ENCODE measurements at regions not wholly inside any gene's neighbourhood (a gene's known extent, or its start where the extent isn't known, plus 50 kb on each side); places are given as distances from the start of the nearest gene placed in this dataset.
"Not testable (repeated sequence)": the region's sequence is repeated elsewhere in the genome, so short reads cannot be mapped to it uniquely, and the experiment has no call there.

DNA sequence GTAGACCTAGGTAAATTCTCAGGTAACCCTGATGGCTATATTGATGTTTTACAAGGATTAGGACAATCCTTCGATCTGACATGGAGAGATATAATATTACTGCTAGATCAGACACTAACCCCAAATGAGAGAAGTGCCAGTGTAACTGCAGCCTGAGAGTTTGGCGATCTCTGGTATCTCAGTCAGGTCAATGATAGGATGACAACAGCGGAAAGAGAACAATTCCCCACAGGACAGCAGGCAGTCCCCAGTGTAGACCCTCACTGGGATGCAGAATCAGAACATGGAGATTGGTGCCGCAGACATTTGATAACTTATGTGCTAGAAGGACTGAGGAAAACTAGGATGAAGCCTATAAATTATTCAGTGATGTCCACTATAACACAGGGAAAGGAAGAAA, 228.4 kb upstream of the CWC22 start:
- H3K4me3 Mint-ChIP-seq (ENCODE audit: unreplicated experiment); H3K79me2 ChIP-seq (ENCODE audit: insufficient read depth, low read length); H3K36me3 ChIP-seq (ENCODE audit: insufficient read depth, low read length); H3K9ac ChIP-seq (ENCODE audit: low read length); H3K9me3 Mint-ChIP-seq (ENCODE audit: unreplicated experiment); FAIRE-seq; H4K20me1 ChIP-seq (ENCODE audit: insufficient read depth, low read length); H3K4me3 ChIP-seq (ENCODE audit: insufficient read depth, low read depth, low read length); H3K36me3 Mint-ChIP-seq (ENCODE audit: low read depth, unreplicated experiment); H3K4me1 Mint-ChIP-seq (ENCODE audit: low read depth, unreplicated experiment); H3K9me3 ChIP-seq (ENCODE audit: insufficient read depth, low read depth, low read length); H3K27ac Mint-ChIP-seq (ENCODE audit: unreplicated experiment); DNase-seq (ENCODE audit: low read depth); H3K27me3 ChIP-seq (ENCODE audit: insufficient read depth, low read length); H2AFZ ChIP-seq (ENCODE audit: low read depth, low read length); H3K27ac ChIP-seq (ENCODE audit: low read depth, low read length); H3K4me2 ChIP-seq (ENCODE audit: low read length); H3K4me1 ChIP-seq (ENCODE audit: insufficient read depth, low read length); H3K27me3 Mint-ChIP-seq (ENCODE audit: low read depth, unreplicated experiment): not testable (repeated sequence)

DNA sequence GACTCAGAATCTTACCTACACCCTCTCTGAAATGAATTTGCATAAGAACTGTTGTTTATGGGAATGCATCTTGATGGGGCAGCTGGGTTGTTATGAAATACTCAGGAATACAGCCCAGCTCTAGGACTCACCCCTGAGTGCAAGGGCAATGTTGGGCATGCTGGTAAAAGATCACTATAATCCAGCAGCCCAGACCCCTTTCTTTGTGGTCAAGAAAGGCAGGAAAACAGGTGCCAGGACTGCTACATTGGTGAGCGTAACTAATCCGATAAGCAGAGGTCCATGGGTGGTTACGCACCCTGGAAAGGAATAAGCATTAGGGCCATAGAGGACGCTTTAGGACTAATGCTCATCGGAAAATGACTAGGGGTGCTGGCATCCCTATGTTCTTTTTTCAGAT, 227.9 kb upstream of the CWC22 start:
- H3K27me3 ChIP-seq (ENCODE audit: insufficient read depth, low read length): not testable (repeated sequence)

DNA sequence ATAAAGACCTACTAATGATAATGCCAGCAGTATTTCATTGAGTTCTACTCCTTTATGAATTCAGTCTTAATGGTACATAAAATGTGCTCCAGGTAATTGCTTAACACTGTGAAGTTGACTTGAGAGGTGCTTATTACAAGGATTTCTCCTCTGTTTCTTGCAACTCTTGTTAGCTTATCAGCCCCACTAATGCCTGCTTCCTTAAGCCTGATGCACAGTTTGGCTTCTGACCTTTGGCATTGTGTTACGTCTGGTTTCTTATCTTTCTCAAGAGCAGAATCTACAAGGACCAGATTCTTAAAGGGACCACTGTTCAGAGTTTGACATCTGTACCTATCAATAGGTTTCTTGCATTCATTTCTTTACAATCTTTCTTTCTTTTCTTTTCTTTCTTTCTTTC, 223.9 kb upstream of the CWC22 start:
- no peaks in the 10 kb centered on the region for H3K27me3 ChIP-seq (ENCODE audit: insufficient read depth, low read length)
- TF ChIP-seq, protein P1, sequence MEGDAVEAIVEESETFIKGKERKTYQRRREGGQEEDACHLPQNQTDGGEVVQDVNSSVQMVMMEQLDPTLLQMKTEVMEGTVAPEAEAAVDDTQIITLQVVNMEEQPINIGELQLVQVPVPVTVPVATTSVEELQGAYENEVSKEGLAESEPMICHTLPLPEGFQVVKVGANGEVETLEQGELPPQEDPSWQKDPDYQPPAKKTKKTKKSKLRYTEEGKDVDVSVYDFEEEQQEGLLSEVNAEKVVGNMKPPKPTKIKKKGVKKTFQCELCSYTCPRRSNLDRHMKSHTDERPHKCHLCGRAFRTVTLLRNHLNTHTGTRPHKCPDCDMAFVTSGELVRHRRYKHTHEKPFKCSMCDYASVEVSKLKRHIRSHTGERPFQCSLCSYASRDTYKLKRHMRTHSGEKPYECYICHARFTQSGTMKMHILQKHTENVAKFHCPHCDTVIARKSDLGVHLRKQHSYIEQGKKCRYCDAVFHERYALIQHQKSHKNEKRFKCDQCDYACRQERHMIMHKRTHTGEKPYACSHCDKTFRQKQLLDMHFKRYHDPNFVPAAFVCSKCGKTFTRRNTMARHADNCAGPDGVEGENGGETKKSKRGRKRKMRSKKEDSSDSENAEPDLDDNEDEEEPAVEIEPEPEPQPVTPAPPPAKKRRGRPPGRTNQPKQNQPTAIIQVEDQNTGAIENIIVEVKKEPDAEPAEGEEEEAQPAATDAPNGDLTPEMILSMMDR (IDR thresholded peaks at IDR 0.05; ENCODE audit: insufficient read depth, low read depth, low read length): no peak
- TF ChIP-seq EZH2 (IDR thresholded peaks at IDR 0.05; ENCODE audit: insufficient read depth, low read length): no peak
- no peak overlapping the region for H3K9ac ChIP-seq (ENCODE audit: low read length)
- no peaks in the 10 kb centered on the region for H3K79me2 ChIP-seq (ENCODE audit: insufficient read depth, low read length)
- no peak overlapping the region for H2AFZ ChIP-seq (ENCODE audit: low read depth, low read length)
- no peaks in the 10 kb centered on the region for H4K20me1 ChIP-seq (ENCODE audit: insufficient read depth, low read length)
- no peak overlapping the region for H3K4me3 Mint-ChIP-seq (ENCODE audit: unreplicated experiment)
- no peak overlapping the region for H3K4me3 ChIP-seq (ENCODE audit: insufficient read depth, low read depth, low read length)
- DNase-seq (ENCODE audit: low read depth) (no peak), FAIRE-seq (no peak)
- no peaks in the 10 kb centered on the region for H3K36me3 Mint-ChIP-seq (ENCODE audit: low read depth, unreplicated experiment)
- no peak overlapping the region for H3K4me2 ChIP-seq (ENCODE audit: low read length)
- no peaks in the 10 kb centered on the region for H3K4me1 ChIP-seq (ENCODE audit: insufficient read depth, low read length)
- H3K9me3 ChIP-seq (ENCODE audit: insufficient read depth, low read depth, low read length): no peaks in the 10 kb centered on the region
- H3K36me3 ChIP-seq (ENCODE audit: insufficient read depth, low read length): no peaks in the 10 kb centered on the region
- no peak overlapping the region for H3K27ac ChIP-seq (ENCODE audit: low read depth, low read length)
- peaks cover 4% of the 10 kb centered on the region for H3K9me3 Mint-ChIP-seq (ENCODE audit: unreplicated experiment)
- peaks cover 2% of the 10 kb centered on the region for H3K27me3 Mint-ChIP-seq (ENCODE audit: low read depth, unreplicated experiment)
- H3K27ac Mint-ChIP-seq (ENCODE audit: unreplicated experiment): no peak overlapping the region
- H3K4me1 Mint-ChIP-seq (ENCODE audit: low read depth, unreplicated experiment): no peaks in the 10 kb centered on the region

More for the DNA sequence above, 227.9 kb upstream of the CWC22 start:
- H3K4me1 Mint-ChIP-seq (ENCODE audit: low read depth, unreplicated experiment); H3K4me3 ChIP-seq (ENCODE audit: insufficient read depth, low read depth, low read length); H2AFZ ChIP-seq (ENCODE audit: low read depth, low read length); H3K27ac Mint-ChIP-seq (ENCODE audit: unreplicated experiment); H3K9me3 Mint-ChIP-seq (ENCODE audit: unreplicated experiment); H3K4me1 ChIP-seq (ENCODE audit: insufficient read depth, low read length); FAIRE-seq; DNase-seq (ENCODE audit: low read depth); H3K9me3 ChIP-seq (ENCODE audit: insufficient read depth, low read depth, low read length); H3K79me2 ChIP-seq (ENCODE audit: insufficient read depth, low read length); H3K9ac ChIP-seq (ENCODE audit: low read length); H3K36me3 ChIP-seq (ENCODE audit: insufficient read depth, low read length); H3K4me2 ChIP-seq (ENCODE audit: low read length); H3K4me3 Mint-ChIP-seq (ENCODE audit: unreplicated experiment); H3K36me3 Mint-ChIP-seq (ENCODE audit: low read depth, unreplicated experiment); H3K27ac ChIP-seq (ENCODE audit: low read depth, low read length); H3K27me3 Mint-ChIP-seq (ENCODE audit: low read depth, unreplicated experiment); H4K20me1 ChIP-seq (ENCODE audit: insufficient read depth, low read length): not testable (repeated sequence)

DNA sequence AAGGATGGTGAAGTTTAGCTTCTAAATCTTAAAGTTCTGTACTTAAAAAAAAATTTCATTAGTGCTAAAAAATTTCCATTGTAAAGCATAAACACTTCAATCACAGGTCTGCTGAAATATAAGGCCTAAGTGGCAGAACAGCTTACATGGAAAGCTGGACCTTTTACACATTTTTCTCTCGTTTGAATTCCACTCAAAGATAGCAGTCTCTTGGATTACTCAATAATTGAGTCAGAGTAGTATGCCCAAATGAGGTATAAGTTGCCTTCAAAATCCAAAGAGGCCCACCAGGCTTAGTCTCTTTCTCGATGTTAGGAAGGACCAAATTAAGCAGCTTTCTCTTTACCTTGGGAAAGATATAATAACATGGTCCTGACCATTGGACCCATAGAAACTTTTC, 220.4 kb upstream of the CWC22 start:
- H3K36me3 Mint-ChIP-seq (ENCODE audit: low read depth, unreplicated experiment): no peaks in the 10 kb centered on the region
- H3K4me2 ChIP-seq (ENCODE audit: low read length): no peak overlapping the region
- no peaks in the 10 kb centered on the region for H3K36me3 ChIP-seq (ENCODE audit: insufficient read depth, low read length)
- DNase-seq (ENCODE audit: low read depth) (no peak), FAIRE-seq (no peak)
- H3K27ac Mint-ChIP-seq (ENCODE audit: unreplicated experiment): no peak overlapping the region
- H3K9me3 Mint-ChIP-seq (ENCODE audit: unreplicated experiment): peaks cover 5% of the 10 kb centered on the region
- H3K9me3 ChIP-seq (ENCODE audit: insufficient read depth, low read depth, low read length): peaks cover 7% of the 10 kb centered on the region
- no peak overlapping the region for H3K4me3 ChIP-seq (ENCODE audit: insufficient read depth, low read depth, low read length)
- no peak overlapping the region for H2AFZ ChIP-seq (ENCODE audit: low read depth, low read length)
- TF ChIP-seq, protein P1 (IDR thresholded peaks at IDR 0.05; ENCODE audit: insufficient read depth, low read depth, low read length): no peak
- H3K4me1 ChIP-seq (ENCODE audit: insufficient read depth, low read length): no peaks in the 10 kb centered on the region
- H3K27me3 ChIP-seq (ENCODE audit: insufficient read depth, low read length): no peaks in the 10 kb centered on the region
- peaks cover 2% of the 10 kb centered on the region for H3K27me3 Mint-ChIP-seq (ENCODE audit: low read depth, unreplicated experiment)
- H3K27ac ChIP-seq (ENCODE audit: low read depth, low read length): no peak overlapping the region
- no peak overlapping the region for H3K9ac ChIP-seq (ENCODE audit: low read length)
- H3K79me2 ChIP-seq (ENCODE audit: insufficient read depth, low read length): no peaks in the 10 kb centered on the region
- H4K20me1 ChIP-seq (ENCODE audit: insufficient read depth, low read length): no peaks in the 10 kb centered on the region
- H3K4me1 Mint-ChIP-seq (ENCODE audit: low read depth, unreplicated experiment): no peaks in the 10 kb centered on the region
- no peak overlapping the region for H3K4me3 Mint-ChIP-seq (ENCODE audit: unreplicated experiment)

Data from astrocyte (in vitro differentiated cells and primary cell).